Keratinocyte (primary cell): ENCODE measurements at regions not wholly inside any gene's neighbourhood (a gene's known extent, or its start where the extent isn't known, plus 50 kb on each side); places are given as distances from the start of the nearest gene placed in this dataset.

Experiments used
- DNase-seq: peaks from one replicate; pipeline ENCODE4 v3.0.0-alpha.2; 2011; ENCODE audit warnings: low read depth, missing footprints, low spot score
- FAIRE-seq: peaks from 2 replicates; lab custom pipeline; 2011; peaks lifted over from hg19 to GRCh38; lab: Jason Lieb, UNC
- H2AFZ ChIP-seq: 2 replicates; pipeline ENCODE4 v1.6.0; 2012; ENCODE audit warnings: low read length, control low read depth, inconsistent platforms; ENCODE audit not compliant: control insufficient read depth
- H3K27ac ChIP-seq: 2 replicates; pipeline ENCODE4 v1.5.1; 2011; ENCODE audit warnings: low read length; ENCODE audit not compliant: control insufficient read depth, insufficient read depth
- H3K27me3 ChIP-seq: 3 replicates; pipeline ENCODE4 v1.6.0; 2011; ENCODE audit warnings: low read length; ENCODE audit not compliant: control insufficient read depth, insufficient read depth; ENCODE audit errors: extremely low read depth
- H3K36me3 ChIP-seq, 2 experiments: 2 replicates in 1 of 2; 3 replicates in 1 of 2; pipeline ENCODE4 v1.5.1; 2011; ENCODE audit warnings: low read length in 2 of 2, mild to moderate bottlenecking in 1 of 2; ENCODE audit not compliant: control insufficient read depth in 2 of 2, insufficient read depth in 2 of 2; ENCODE audit errors: extremely low read depth in 1 of 2
- H3K4me1 ChIP-seq: 3 replicates; pipeline ENCODE4 v1.5.1; 2011; ENCODE audit warnings: low read length; ENCODE audit not compliant: control insufficient read depth, insufficient read depth; ENCODE audit errors: extremely low read depth
- H3K4me2 ChIP-seq: 3 replicates; pipeline ENCODE4 v1.6.0; 2011; ENCODE audit warnings: low read depth, low read length; ENCODE audit not compliant: control insufficient read depth, insufficient read depth; ENCODE audit errors: extremely low read depth
- H3K4me3 ChIP-seq, 3 experiments: fragments of 200-600 bp in 1 of 3; sonication (generic) in 1 of 3; 2 replicates in 2 of 3; 3 replicates in 1 of 3; pipeline ENCODE4 v1.5.1; 2011 to 2016; ENCODE audit warnings: low read length in 3 of 3, mild to moderate bottlenecking in 3 of 3, control low read depth in 2 of 3, inconsistent platforms in 1 of 3, low read depth in 1 of 3, mixed read lengths in 1 of 3, mixed run types in 1 of 3, moderate library complexity in 1 of 3; ENCODE audit not compliant: control insufficient read depth in 2 of 3, insufficient read depth in 2 of 3; ENCODE audit errors: extremely low read depth in 1 of 3
- H3K79me2 ChIP-seq: 2 replicates; pipeline ENCODE4 v1.6.0; 2012; ENCODE audit warnings: low read length; ENCODE audit not compliant: control insufficient read depth, insufficient read depth
- H3K9ac ChIP-seq: 3 replicates; pipeline ENCODE4 v1.6.0; 2011; ENCODE audit warnings: low read length; ENCODE audit not compliant: control insufficient read depth, insufficient read depth; ENCODE audit errors: extremely low read depth
- H3K9me1 ChIP-seq: 3 replicates; pipeline ENCODE4 v1.6.0; 2011; ENCODE audit warnings: low read length; ENCODE audit not compliant: control insufficient read depth, insufficient read depth; ENCODE audit errors: extremely low read depth
- H3K9me3 ChIP-seq: 2 replicates; pipeline ENCODE4 v1.5.1; 2012; ENCODE audit warnings: low read depth, low read length; ENCODE audit not compliant: control insufficient read depth
- H4K20me1 ChIP-seq: 3 replicates; pipeline ENCODE4 v1.6.0; 2011; ENCODE audit warnings: low read length; ENCODE audit not compliant: control insufficient read depth, insufficient read depth; ENCODE audit errors: extremely low read depth
- EZH2 ChIP-seq: IDR thresholded peaks from one replicate; pipeline ENCODE4 v1.6.1; 2012; ENCODE audit warnings: inconsistent platforms, mild to moderate bottlenecking, low read length, moderate library complexity
- dilution Hi-C: fragments of 300-500 bp; cut with MboI; formaldehyde crosslinking; loops from one replicate; pipeline ENCODE4 v1.7.0; 2020; ENCODE audit warnings: low sequenced_read_pairs; ENCODE audit not compliant: extremely low pct_ligation_motif_present
- TF ChIP-seq, protein P1 (sequence below), 3 experiments: IDR thresholded peaks in 1 of 3; conservative IDR thresholded peaks in 1 of 3; optimal IDR thresholded peaks in 1 of 3; 2 replicates in 2 of 3; 3 replicates in 1 of 3; pipeline versions ENCODE3 to v1.5.1; 2011; ENCODE audit warnings: low read length in 3 of 3, mild to moderate bottlenecking in 3 of 3, moderate library complexity in 2 of 3, control low read depth in 1 of 3, inconsistent platforms in 1 of 3; ENCODE audit not compliant: insufficient read depth in 2 of 3; ENCODE audit errors: extremely low read depth in 1 of 3

DNA sequence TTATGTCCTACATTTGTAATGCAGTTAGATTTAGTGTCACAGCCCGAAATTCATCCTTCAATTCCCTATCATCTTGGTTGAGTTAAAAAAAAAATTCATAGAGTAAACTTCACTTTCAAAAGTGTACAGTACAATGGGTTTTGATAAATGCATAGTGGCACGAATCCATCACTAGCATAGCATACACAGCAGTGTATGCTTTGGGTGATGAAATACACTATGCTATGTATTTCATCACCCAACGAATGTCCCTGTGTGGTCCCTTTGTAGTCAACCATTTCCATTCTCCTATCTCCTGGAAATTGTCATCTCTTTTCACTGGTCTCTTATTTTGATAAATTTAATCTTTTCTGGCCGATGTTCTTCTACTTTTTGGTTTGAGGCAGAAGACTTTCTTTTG is 129.4 kb upstream of the BASP1 start:
- no peak for FAIRE-seq
- Histone ChIP-seq H3K9ac (no peak overlapping the region), H3K9me1 (no peaks in the 10 kb centered on the region), H3K4me1 (peaks cover 11% of the 10 kb centered on the region), H3K36me3 (no peaks in the 10 kb centered on the region), H2AFZ (no peak overlapping the region), H3K4me3 (no peak overlapping the region), H3K9me3 (no peaks in the 10 kb centered on the region), H3K27ac (no peak overlapping the region), H3K4me2 (no peak overlapping the region), H4K20me1 (no peaks in the 10 kb centered on the region), H3K79me2 (no peaks in the 10 kb centered on the region), H3K27me3 (no peaks in the 10 kb centered on the region)
- dilution Hi-C loops, result no loop called here
- TF ChIP-seq, protein P1, sequence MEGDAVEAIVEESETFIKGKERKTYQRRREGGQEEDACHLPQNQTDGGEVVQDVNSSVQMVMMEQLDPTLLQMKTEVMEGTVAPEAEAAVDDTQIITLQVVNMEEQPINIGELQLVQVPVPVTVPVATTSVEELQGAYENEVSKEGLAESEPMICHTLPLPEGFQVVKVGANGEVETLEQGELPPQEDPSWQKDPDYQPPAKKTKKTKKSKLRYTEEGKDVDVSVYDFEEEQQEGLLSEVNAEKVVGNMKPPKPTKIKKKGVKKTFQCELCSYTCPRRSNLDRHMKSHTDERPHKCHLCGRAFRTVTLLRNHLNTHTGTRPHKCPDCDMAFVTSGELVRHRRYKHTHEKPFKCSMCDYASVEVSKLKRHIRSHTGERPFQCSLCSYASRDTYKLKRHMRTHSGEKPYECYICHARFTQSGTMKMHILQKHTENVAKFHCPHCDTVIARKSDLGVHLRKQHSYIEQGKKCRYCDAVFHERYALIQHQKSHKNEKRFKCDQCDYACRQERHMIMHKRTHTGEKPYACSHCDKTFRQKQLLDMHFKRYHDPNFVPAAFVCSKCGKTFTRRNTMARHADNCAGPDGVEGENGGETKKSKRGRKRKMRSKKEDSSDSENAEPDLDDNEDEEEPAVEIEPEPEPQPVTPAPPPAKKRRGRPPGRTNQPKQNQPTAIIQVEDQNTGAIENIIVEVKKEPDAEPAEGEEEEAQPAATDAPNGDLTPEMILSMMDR (optimal IDR thresholded peaks at IDR 0.05 in 1 of 3, IDR thresholded peaks at IDR 0.05 in 1 of 3, conservative IDR thresholded peaks at IDR 0.05 in 1 of 3; ENCODE audit: extremely low read depth in 1 of 3, insufficient read depth in 2 of 3, low read length in 3 of 3), result no peak
- no peak for TF ChIP-seq EZH2
- no peak for DNase-seq

DNA sequence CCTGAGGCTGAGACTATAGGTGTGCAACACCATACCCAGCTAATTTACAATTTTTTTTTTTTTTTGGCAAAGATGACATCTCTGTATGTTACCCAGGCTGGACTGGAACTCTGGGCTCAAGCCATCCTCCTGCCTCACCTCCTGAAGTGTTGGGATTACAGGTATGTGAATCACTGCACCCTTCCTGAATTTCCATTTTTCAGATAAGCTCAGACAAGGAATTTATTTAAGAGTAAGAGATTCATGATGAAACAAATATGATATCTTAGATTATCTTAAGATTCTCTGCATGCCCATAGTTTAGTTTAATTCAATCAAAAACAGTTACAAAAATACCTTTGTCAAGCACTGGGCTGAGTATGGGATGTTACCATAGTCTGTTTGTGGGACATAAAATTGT is 128.4 kb upstream of the BASP1 start:
- no peaks in the 10 kb centered on the region for H3K36me3 ChIP-seq
- no peak for FAIRE-seq

More for the DNA sequence above, 128.4 kb upstream of the BASP1 start:
- no peak overlapping the region for H2AFZ ChIP-seq
- no peaks in the 10 kb centered on the region for H3K79me2 ChIP-seq
- no peak overlapping the region for H3K4me2 ChIP-seq
- H3K4me3 ChIP-seq, result no peak overlapping the region
- no peak for TF ChIP-seq EZH2
- TF ChIP-seq, protein P1 (optimal IDR thresholded peaks at IDR 0.05 in 1 of 3, IDR thresholded peaks at IDR 0.05 in 1 of 3, conservative IDR thresholded peaks at IDR 0.05 in 1 of 3; ENCODE audit: extremely low read depth in 1 of 3, insufficient read depth in 2 of 3, low read length in 3 of 3), result no peak
- no peaks in the 10 kb centered on the region for H3K9me1 ChIP-seq
- H3K27ac ChIP-seq, result no peak overlapping the region
- DNase-seq, result no peak
- no peak overlapping the region for H3K9ac ChIP-seq
- H3K27me3 ChIP-seq, result no peaks in the 10 kb centered on the region
- H3K4me1 ChIP-seq, result peaks cover 11% of the 10 kb centered on the region
- dilution Hi-C loops, result no loop called here
- no peaks in the 10 kb centered on the region for H4K20me1 ChIP-seq
- no peaks in the 10 kb centered on the region for H3K9me3 ChIP-seq
